ENCODE measurements at regions not wholly inside any gene's neighbourhood (a gene's known extent, or its start where the extent isn't known, plus 50 kb on each side); places are given as distances from the start of the nearest gene placed in this dataset.

- Histone ChIP-seq H3K4me3 (no peak overlapping the region), H3K27ac (no peak overlapping the region)
- DNase-seq (ENCODE audit: low spot score), result no peak
- no peak for TF ChIP-seq CTCF (IDR thresholded peaks at IDR 0.05)
Measured at GRCh38 chr5:110945874-110946436, 125.6 kb upstream of the TSLP start.

- DNase-seq (ENCODE audit: low spot score), result no peak
- no peak for TF ChIP-seq CTCF (IDR thresholded peaks at IDR 0.05)
Measured at GRCh38 chr5:110951373-110951791, 120.1 kb upstream of the TSLP start.

GRCh38 chr5:110956280-110956912 is 115.1 kb upstream of the TSLP start:
- no peak overlapping the region for H3K27ac ChIP-seq
- TF ChIP-seq CTCF (IDR thresholded peaks at IDR 0.05), result no peak
- no peak for DNase-seq (ENCODE audit: low spot score)

More at GRCh38 chr5:110951373-110951791, 120.1 kb upstream of the TSLP start:
- no peak overlapping the region for H3K27ac ChIP-seq
- H3K4me3 ChIP-seq, result no peak overlapping the region

GRCh38 chr5:110956913-110957813 is 114.3 kb upstream of the TSLP start:
- no peak for DNase-seq (ENCODE audit: low spot score)
- no peak overlapping the region for H3K4me3 ChIP-seq
- H3K27ac ChIP-seq, result no peak overlapping the region
- no peak for TF ChIP-seq CTCF (IDR thresholded peaks at IDR 0.05)

More at GRCh38 chr5:110956280-110956912, 115.1 kb upstream of the TSLP start:
- no peak overlapping the region for H3K4me3 ChIP-seq

- DNase-seq (ENCODE audit: low spot score), result no peak
- TF ChIP-seq CTCF (IDR thresholded peaks at IDR 0.05), result no peak
- H3K4me3 ChIP-seq, result no peak overlapping the region
- no peak overlapping the region for H3K27ac ChIP-seq
Measured at GRCh38 chr5:110957934-110958333, 113.6 kb upstream of the TSLP start.

GRCh38 chr5:110963495-110963894 is 108.0 kb upstream of the TSLP start:
- H3K27ac ChIP-seq, result no peak overlapping the region
- no peak for TF ChIP-seq CTCF (IDR thresholded peaks at IDR 0.05)
- no peak for DNase-seq (ENCODE audit: low spot score)
- no peak overlapping the region for H3K4me3 ChIP-seq

All from coronary artery (tissue), 2 donors.